AG10803 (cell line): ENCODE measurements at regions not wholly inside any gene's neighbourhood (a gene's known extent, or its start where the extent isn't known, plus 50 kb on each side); places are given as distances from the start of the nearest gene placed in this dataset.

Source experiments
- DNase-seq: peaks from one replicate; pipeline ENCODE4 v3.0.0; 2010; ENCODE audit warnings: low read depth
- H3K4me3 ChIP-seq: 2 replicates; pipeline ENCODE4 v1.5.1; 2011; ENCODE audit warnings: mild to moderate bottlenecking, low read length, control low read depth
- CTCF ChIP-seq: conservative IDR thresholded peaks from 2 replicates; pipeline ENCODE4 v1.5.1; 2011; ENCODE audit warnings: mild to moderate bottlenecking, low read length, control low read depth, inconsistent platforms

- no peak for DNase-seq
- TF ChIP-seq CTCF, result no peak
- no peak overlapping the region for H3K4me3 ChIP-seq
These were observed 334.5 kb upstream of the BCHE start for GRCh38 chr3:166171695-166172094.

GRCh38 chr3:166169681-166170080 is 332.5 kb upstream of the BCHE start:
- DNase-seq, result no peak
- TF ChIP-seq CTCF, result no peak

DNA sequence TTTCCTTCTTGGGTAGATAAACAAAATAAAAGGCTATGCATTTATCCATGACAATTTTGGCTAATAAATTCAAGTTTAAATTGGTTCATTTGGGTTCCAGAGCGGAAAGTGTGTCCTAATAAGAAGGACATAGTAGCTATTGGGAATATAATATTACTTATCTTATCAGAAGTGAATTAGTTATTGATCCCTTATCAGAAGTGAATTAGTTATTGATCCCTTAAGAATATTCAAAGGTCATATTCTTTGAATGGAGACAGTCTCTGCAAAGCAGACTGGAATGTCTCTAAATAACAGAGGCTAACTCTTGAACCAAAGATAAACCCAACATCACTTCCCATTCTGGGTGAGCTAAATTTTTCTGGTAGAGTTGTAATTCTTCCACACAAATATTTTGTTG is 290.7 kb upstream of the BCHE start:
- no peak for TF ChIP-seq CTCF
- no peak overlapping the region for H3K4me3 ChIP-seq
- DNase-seq, result no peak

More at GRCh38 chr3:166169681-166170080, 332.5 kb upstream of the BCHE start:
- H3K4me3 ChIP-seq, result no peak overlapping the region

- H3K4me3 ChIP-seq, result no peak overlapping the region
- DNase-seq, result no peak
- no peak for TF ChIP-seq CTCF
These were observed 288.0 kb upstream of the BCHE start for GRCh38 chr3:166125179-166125578.

DNA sequence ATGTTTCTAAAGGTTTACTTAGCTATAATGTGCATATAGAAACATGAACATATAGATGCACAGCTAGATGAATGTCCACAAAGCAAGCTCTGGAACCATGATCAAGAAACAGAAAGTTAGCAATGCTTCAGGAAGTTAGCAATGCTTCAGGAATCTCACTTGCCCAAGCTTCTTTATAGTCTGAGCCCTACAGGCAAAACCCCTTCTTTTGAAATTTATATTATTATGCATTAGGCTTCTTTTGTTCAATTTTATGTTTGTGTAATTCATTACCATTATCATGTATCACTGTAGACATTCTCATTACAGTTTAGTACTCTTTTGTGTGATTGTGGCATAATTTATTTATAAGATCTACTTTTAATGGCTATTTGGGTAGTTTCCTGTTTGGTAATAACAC is 286.4 kb upstream of the BCHE start:
- no peak for TF ChIP-seq CTCF
- H3K4me3 ChIP-seq, result no peak overlapping the region
- no peak for DNase-seq

GRCh38 chr3:166123088-166123487 is 285.9 kb upstream of the BCHE start:
- no peak for DNase-seq
- no peak overlapping the region for H3K4me3 ChIP-seq
- TF ChIP-seq CTCF, result no peak

DNA sequence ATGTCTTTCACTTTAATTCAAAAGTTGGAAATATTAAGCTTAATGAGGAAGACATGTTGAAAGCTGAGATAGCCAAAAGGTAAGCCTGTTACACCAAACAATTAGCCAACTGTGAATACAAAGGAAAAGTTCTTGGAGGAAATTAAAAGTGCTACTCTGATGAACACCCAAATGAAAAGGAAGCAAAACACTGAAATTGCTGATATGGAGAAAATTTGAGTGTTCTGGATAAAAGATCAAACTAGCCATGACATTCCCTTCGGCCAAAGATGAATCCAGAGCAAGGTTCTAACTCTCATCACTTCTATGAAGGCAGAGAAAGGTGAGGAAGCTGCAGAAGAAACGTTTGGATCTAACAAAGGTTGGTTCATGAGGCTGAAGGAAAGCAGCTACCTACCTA is 280.8 kb upstream of the BCHE start:
- H3K4me3 ChIP-seq, result no peak overlapping the region
- DNase-seq, result no peak
- TF ChIP-seq CTCF, result no peak
